HCT116 (cell line): ENCODE measurements at regions not wholly inside any gene's neighbourhood (a gene's known extent, or its start where the extent isn't known, plus 50 kb on each side); places are given as distances from the start of the nearest gene placed in this dataset.

Experiments used
- EZH2 ChIP-seq: fragments of 200-600 bp; sonication (generic); IDR thresholded peaks from 2 replicates; pipeline ENCODE4 v1.6.1; 2017; ENCODE audit warnings: antibody characterized with exemption, mixed run types
- SP1 ChIP-seq: IDR thresholded peaks from 2 replicates; pipeline ENCODE4 v1.6.1; 2012; ENCODE audit warnings: low read depth
- YY1 ChIP-seq: IDR thresholded peaks from 2 replicates; pipeline ENCODE4 v1.6.1; 2011; ENCODE audit warnings: low read length, low read depth, moderate library complexity, mild to moderate bottlenecking; ENCODE audit not compliant: insufficient replicate concordance; ENCODE audit errors: extremely low read depth
- TF ChIP-seq, protein P1 (sequence below): IDR thresholded peaks from 2 replicates; pipeline ENCODE4 v1.6.1; 2012
- TF ChIP-seq, protein P2 (sequence below), 3 experiments: fragments of 200-600 bp in 1 of 3; sonication (generic) in 1 of 3; IDR thresholded peaks in 2 of 3; conservative IDR thresholded peaks in 1 of 3; 2 replicates each; pipeline ENCODE4 v1.5.1; 2012 to 2017; ENCODE audit warnings: low read depth in 2 of 3, low read length in 2 of 3, antibody characterized with exemption in 1 of 3, borderline replicate concordance in 1 of 3, control low read depth in 1 of 3, mild to moderate bottlenecking in 1 of 3, mixed read lengths in 1 of 3, mixed run types in 1 of 3, moderate library complexity in 1 of 3; ENCODE audit not compliant: insufficient read depth in 1 of 3
- TF ChIP-seq, protein P3 (sequence below): IDR thresholded peaks from 2 replicates; pipeline ENCODE4 v1.6.1; 2012

- TF ChIP-seq, protein P1, sequence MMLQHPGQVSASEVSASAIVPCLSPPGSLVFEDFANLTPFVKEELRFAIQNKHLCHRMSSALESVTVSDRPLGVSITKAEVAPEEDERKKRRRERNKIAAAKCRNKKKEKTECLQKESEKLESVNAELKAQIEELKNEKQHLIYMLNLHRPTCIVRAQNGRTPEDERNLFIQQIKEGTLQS, result no peak
- TF ChIP-seq, protein P2, sequence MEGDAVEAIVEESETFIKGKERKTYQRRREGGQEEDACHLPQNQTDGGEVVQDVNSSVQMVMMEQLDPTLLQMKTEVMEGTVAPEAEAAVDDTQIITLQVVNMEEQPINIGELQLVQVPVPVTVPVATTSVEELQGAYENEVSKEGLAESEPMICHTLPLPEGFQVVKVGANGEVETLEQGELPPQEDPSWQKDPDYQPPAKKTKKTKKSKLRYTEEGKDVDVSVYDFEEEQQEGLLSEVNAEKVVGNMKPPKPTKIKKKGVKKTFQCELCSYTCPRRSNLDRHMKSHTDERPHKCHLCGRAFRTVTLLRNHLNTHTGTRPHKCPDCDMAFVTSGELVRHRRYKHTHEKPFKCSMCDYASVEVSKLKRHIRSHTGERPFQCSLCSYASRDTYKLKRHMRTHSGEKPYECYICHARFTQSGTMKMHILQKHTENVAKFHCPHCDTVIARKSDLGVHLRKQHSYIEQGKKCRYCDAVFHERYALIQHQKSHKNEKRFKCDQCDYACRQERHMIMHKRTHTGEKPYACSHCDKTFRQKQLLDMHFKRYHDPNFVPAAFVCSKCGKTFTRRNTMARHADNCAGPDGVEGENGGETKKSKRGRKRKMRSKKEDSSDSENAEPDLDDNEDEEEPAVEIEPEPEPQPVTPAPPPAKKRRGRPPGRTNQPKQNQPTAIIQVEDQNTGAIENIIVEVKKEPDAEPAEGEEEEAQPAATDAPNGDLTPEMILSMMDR (IDR thresholded peaks at IDR 0.05 in 2 of 3, conservative IDR thresholded peaks at IDR 0.05 in 1 of 3; ENCODE audit: borderline replicate concordance in 1 of 3, insufficient read depth in 1 of 3, low read depth in 2 of 3, low read length in 2 of 3), result no peak
- TF ChIP-seq YY1 (no peak), SP1 (no peak), EZH2 (no peak)
- TF ChIP-seq, protein P3, sequence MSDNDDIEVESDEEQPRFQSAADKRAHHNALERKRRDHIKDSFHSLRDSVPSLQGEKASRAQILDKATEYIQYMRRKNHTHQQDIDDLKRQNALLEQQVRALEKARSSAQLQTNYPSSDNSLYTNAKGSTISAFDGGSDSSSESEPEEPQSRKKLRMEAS, result no peak
These were observed 167.1 kb upstream of the MYCN start for GRCh38 chr2:15773204-15773603.
